A549 (cell line): ENCODE measurements at regions not wholly inside any gene's neighbourhood (a gene's known extent, or its start where the extent isn't known, plus 50 kb on each side); places are given as distances from the start of the nearest gene placed in this dataset.

Experiments
- ATAC-seq, 2 experiments: fragments of 200-7000 bp in 1 of 2; fragments of >200 bp in 1 of 2; cut with Nextera tagmentation in 1 of 2; cut with Tn5 transposase in 1 of 2; 3 replicates each; pipeline versions ENCODE4 v1.8.0 to v1.9.1; 2018 to 2020; ENCODE audit warnings: mild to moderate bottlenecking in 1 of 2, moderate library complexity in 1 of 2
- CTCF ChIA-PET: fragments of 300-600 bp; sonication (Branson Sonifier 250); formaldehyde crosslinking; extraction: SDS; loops from one replicate; lab custom pipeline; 2021; ENCODE audit warnings: antibody characterized with exemption, inconsistent platforms; lab: Yijun Ruan, JAX
- POLR2A ChIA-PET: fragments of 350-600 bp; formaldehyde crosslinking; extraction: SDS; loops from one replicate; lab custom pipeline; 2021; ENCODE audit warnings: antibody characterized with exemption, inconsistent platforms; lab: Yijun Ruan, JAX
- DNase-seq, 2 experiments: peaks; one replicate each; pipeline versions ENCODE4 v3.0.0 to v3.0.0-alpha.2; 2011 to 2016; ENCODE audit warnings: low read depth in 1 of 2, low spot score in 1 of 2
- FAIRE-seq: peaks from 2 replicates; lab custom pipeline; 2011; peaks lifted over from hg19 to GRCh38; lab: Jason Lieb, UNC
- H3K27ac ChIP-seq, 2 experiments: fragments of >200 bp; sonication (Bioruptor Twin); formaldehyde crosslinking; 3 replicates each; pipeline ENCODE4 v1.5.1; 2016 to 2017
- H3K4me1 ChIP-seq: fragments of >200 bp; sonication (Bioruptor Twin); formaldehyde crosslinking; 3 replicates; pipeline ENCODE4 v1.6.1; 2016
- H3K4me2 ChIP-seq: fragments of >200 bp; sonication (Bioruptor Twin); formaldehyde crosslinking; 3 replicates; pipeline ENCODE4 v1.6.1; 2016
- H3K4me3 ChIP-seq: fragments of >200 bp; sonication (Bioruptor Twin); formaldehyde crosslinking; 3 replicates; pipeline ENCODE4 v1.5.1; 2016
- H3K9me3 ChIP-seq: fragments of >200 bp; sonication (Bioruptor Twin); formaldehyde crosslinking; 3 replicates; pipeline ENCODE4 v1.6.1; 2016
- ATOH8 ChIP-seq: fragments of 250-450 bp; sonication (Bioruptor Pico); IDR thresholded peaks from 2 replicates; pipeline ENCODE4 v1.5.0; 2020; ENCODE audit warnings: low read depth, mild to moderate bottlenecking, moderate library complexity
- CBX2 ChIP-seq: fragments of 200-600 bp; sonication (generic); IDR thresholded peaks from 2 replicates; pipeline ENCODE4 v1.6.1; 2016; ENCODE audit warnings: low read depth, mild to moderate bottlenecking, borderline replicate concordance
- E2F6 ChIP-seq: IDR thresholded peaks from 2 replicates; pipeline ENCODE4 v1.6.1; 2012; ENCODE audit warnings: low read depth, borderline replicate concordance
- FOSL2 ChIP-seq, 2 experiments: fragments of 450-650 bp in 1 of 2; fragments of >200 bp in 1 of 2; sonication (Bioruptor Twin) in 1 of 2; formaldehyde crosslinking; IDR thresholded peaks; 2 replicates each; pipeline versions ENCODE4 v1.5.0 to v1.6.1; 2016 to 2020; ENCODE audit warnings: mild to moderate bottlenecking in 1 of 2, moderate library complexity in 1 of 2
- FOXS1 ChIP-seq: fragments of 250-450 bp; sonication (Bioruptor Pico); IDR thresholded peaks from 2 replicates; pipeline ENCODE4 v1.5.0; 2020; ENCODE audit warnings: mild to moderate bottlenecking, moderate library complexity
- HDAC2 ChIP-seq: fragments of 200-600 bp; sonication (generic); IDR thresholded peaks from 2 replicates; pipeline ENCODE4 v1.6.1; 2016
- HES2 ChIP-seq: fragments of >200 bp; sonication (Bioruptor Twin); formaldehyde crosslinking; IDR thresholded peaks from 2 replicates; pipeline ENCODE4 v1.6.1; 2016
- HOXB13 ChIP-seq: fragments of 250-450 bp; sonication (Bioruptor Pico); IDR thresholded peaks from 2 replicates; pipeline ENCODE4 v1.5.0; 2020; ENCODE audit warnings: low read depth, mild to moderate bottlenecking, moderate library complexity
- JUN ChIP-seq, 2 experiments: fragments of >200 bp; sonication (Bioruptor Twin); formaldehyde crosslinking; IDR thresholded peaks; 2 replicates in 1 of 2; 3 replicates in 1 of 2; pipeline ENCODE4 v1.6.1; 2016 to 2017
- JUNB ChIP-seq: fragments of >200 bp; sonication (Bioruptor Twin); formaldehyde crosslinking; IDR thresholded peaks from 2 replicates; pipeline ENCODE4 v1.6.1; 2016
- MAZ ChIP-seq: fragments of 150-350 bp; IDR thresholded peaks from 2 replicates; pipeline ENCODE4 v1.6.1; 2014; ENCODE audit warnings: antibody characterized with exemption, low read depth, low read length, borderline replicate concordance
- MYC ChIP-seq: IDR thresholded peaks from 2 replicates; pipeline ENCODE4 v1.6.1; 2012; ENCODE audit warnings: mild to moderate bottlenecking, inconsistent platforms, low read length, improper control_type of control experiment, borderline replicate concordance
- PBX3 ChIP-seq: IDR thresholded peaks from 2 replicates; pipeline ENCODE4 v1.6.1; 2012
- RAD21 ChIP-seq, 2 experiments: fragments of >200 bp in 1 of 2; sonication (Bioruptor Twin) in 1 of 2; formaldehyde crosslinking in 1 of 2; IDR thresholded peaks in 1 of 2; conservative IDR thresholded peaks in 1 of 2; 2 replicates in 1 of 2; 3 replicates in 1 of 2; pipeline ENCODE4 v1.6.1; 2012 to 2018; ENCODE audit warnings: inconsistent platforms in 1 of 2
- RCOR1 ChIP-seq: fragments of 150-350 bp; IDR thresholded peaks from 2 replicates; pipeline ENCODE4 v1.6.1; 2014; ENCODE audit warnings: antibody characterized with exemption, low read length, low read depth
- RNF2 ChIP-seq: fragments of 200-600 bp; sonication (generic); IDR thresholded peaks from 2 replicates; pipeline ENCODE4 v1.6.1; 2016; ENCODE audit warnings: low read depth, mild to moderate bottlenecking, antibody characterized with exemption, moderate library complexity, borderline replicate concordance
- SMC3 ChIP-seq: fragments of >200 bp; sonication (Bioruptor Twin); formaldehyde crosslinking; IDR thresholded peaks from 3 replicates; pipeline ENCODE4 v1.6.1; 2018; ENCODE audit warnings: inconsistent platforms
- TP53 ChIP-seq: fragments of 250-450 bp; sonication (Bioruptor Pico); IDR thresholded peaks from 2 replicates; pipeline ENCODE4 v1.5.0; 2021; ENCODE audit warnings: mild to moderate bottlenecking, moderate library complexity
- ZSCAN20 ChIP-seq: fragments of 250-450 bp; sonication (Bioruptor Pico); IDR thresholded peaks from 2 replicates; pipeline ENCODE4 v1.8.0; 2022; ENCODE audit warnings: mild to moderate bottlenecking, moderate library complexity
- WGBS: methylation state at CpG from one replicate; pipeline ENCODE4 v1.1.6; 2017; ENCODE audit errors: missing lambda C conversion rate; 5-methylcytosine and 5-hydroxymethylcytosine counted together

GRCh38 chr2:78132391-78133370 lies 610.5 kb upstream of the LRRTM4 start:
- no peak overlapping the region for H3K4me3 ChIP-seq
- DNase-seq (no peak), ATAC-seq (no peak), FAIRE-seq (no peak)
- no peaks in the 10 kb centered on the region for H3K4me1 ChIP-seq
- ChIA-PET CTCF (no interaction called here), POLR2A (no interaction called here)
- H3K9me3 ChIP-seq = peaks cover 5% of the 10 kb centered on the region; the same call in 1 of the 3 replicates
- H3K4me2 ChIP-seq = no peak overlapping the region
- 3% methylated on average over 4 of the region's 4 CpGs for WGBS
- H3K27ac ChIP-seq = no peak overlapping the region
- TF ChIP-seq HOXB13 (CRISPR knock-in tag) (no peak), FOSL2 (IDR thresholded peaks at IDR 0.05) (no peak), FOSL2 (CRISPR knock-in tag; IDR thresholded peaks at IDR 0.05) (no peak), PBX3 (no peak), RCOR1 (no peak), HDAC2 (no peak), JUN (IDR thresholded peaks at IDR 0.05) (no peak), TP53 (CRISPR knock-in tag) (no peak), RNF2 (no peak), CBX2 (no peak), ATOH8 (CRISPR knock-in tag) (no peak), E2F6 (no peak), HES2 (no peak), MAZ (no peak)

GRCh38 chr2:78145395-78145996 lies 623.3 kb upstream of the LRRTM4 start:
- TF ChIP-seq SMC3 (no peak), JUNB (no peak), ZSCAN20 (CRISPR knock-in tag) (no peak), RAD21 (conservative IDR thresholded peaks at IDR 0.05 in 1 of 2, IDR thresholded peaks at IDR 0.05 in 1 of 2) (no peak), MYC (no peak), FOXS1 (CRISPR knock-in tag) (no peak), E2F6 (no peak)
- FAIRE-seq (no peak), ATAC-seq (no peak), DNase-seq (no peak)
- Histone ChIP-seq H3K4me2 (no peak overlapping the region), H3K9me3 (peaks cover 22% of the 10 kb centered on the region; the same call in 2 of the 3 replicates), H3K4me3 (no peak overlapping the region), H3K4me1 (no peaks in the 10 kb centered on the region), H3K27ac (no peak overlapping the region)
- 26% methylated on average over 7 of the region's 9 CpGs for WGBS
- ChIA-PET POLR2A (no interaction called here), CTCF (no interaction called here)
